ENCODE measurements at regions not wholly inside any gene's neighbourhood (a gene's known extent, or its start where the extent isn't known, plus 50 kb on each side); places are given as distances from the start of the nearest gene placed in this dataset.
"Not testable (repeated sequence)": the region's sequence is repeated elsewhere in the genome, so short reads cannot be mapped to it uniquely, and the experiment has no call there.

DNA sequence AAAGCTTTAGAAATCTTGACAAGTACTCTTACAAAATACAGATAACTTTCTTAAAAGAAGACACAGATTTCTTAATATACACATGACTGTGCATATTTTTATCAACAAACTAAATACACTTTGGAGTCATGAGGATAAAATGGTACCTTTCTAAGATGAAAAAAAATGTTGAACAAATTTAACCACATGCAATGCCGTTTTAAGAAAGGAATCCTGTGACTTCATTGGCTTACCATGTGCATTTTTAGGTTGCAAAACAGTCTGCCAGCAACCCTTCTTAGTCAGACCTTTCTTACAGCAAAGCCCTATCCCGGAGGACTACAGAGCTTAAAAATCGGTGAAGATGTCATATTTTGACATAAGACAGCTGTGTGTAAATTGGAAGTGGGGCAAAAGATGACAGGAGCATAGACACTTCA is 51.7 kb downstream of the GASK1B start:
- Histone ChIP-seq H3K4me3 (no peak overlapping the region), H4K20me1 (replicated peaks; ENCODE audit: insufficient read depth) (no peaks in the 10 kb centered on the region), H3K36me3 (ENCODE audit: insufficient read depth) (no peaks in the 10 kb centered on the region), H3K9me2 (ENCODE audit: insufficient read depth) (no peaks in the 10 kb centered on the region), H3K4me1 (ENCODE audit: insufficient read depth) (peaks cover 6% of the 10 kb centered on the region; the same call in 1 of the 2 replicates), H3K27ac (ENCODE audit: low read depth) (no peak overlapping the region), H3K4me2 (no peak overlapping the region), H3F3A (replicated peaks; ENCODE audit: low read depth) (no peaks in the 10 kb centered on the region), H3K27me3 (ENCODE audit: insufficient read depth) (no peaks in the 10 kb centered on the region), H3K79me2 (replicated peaks; ENCODE audit: insufficient read depth) (no peaks in the 10 kb centered on the region), H2AFZ (peak overlapping the region; percentile 9)
- ATAC-seq (no peak), DNase-seq (ENCODE audit: low spot score) (no peak)
- TF ChIP-seq, protein P1, sequence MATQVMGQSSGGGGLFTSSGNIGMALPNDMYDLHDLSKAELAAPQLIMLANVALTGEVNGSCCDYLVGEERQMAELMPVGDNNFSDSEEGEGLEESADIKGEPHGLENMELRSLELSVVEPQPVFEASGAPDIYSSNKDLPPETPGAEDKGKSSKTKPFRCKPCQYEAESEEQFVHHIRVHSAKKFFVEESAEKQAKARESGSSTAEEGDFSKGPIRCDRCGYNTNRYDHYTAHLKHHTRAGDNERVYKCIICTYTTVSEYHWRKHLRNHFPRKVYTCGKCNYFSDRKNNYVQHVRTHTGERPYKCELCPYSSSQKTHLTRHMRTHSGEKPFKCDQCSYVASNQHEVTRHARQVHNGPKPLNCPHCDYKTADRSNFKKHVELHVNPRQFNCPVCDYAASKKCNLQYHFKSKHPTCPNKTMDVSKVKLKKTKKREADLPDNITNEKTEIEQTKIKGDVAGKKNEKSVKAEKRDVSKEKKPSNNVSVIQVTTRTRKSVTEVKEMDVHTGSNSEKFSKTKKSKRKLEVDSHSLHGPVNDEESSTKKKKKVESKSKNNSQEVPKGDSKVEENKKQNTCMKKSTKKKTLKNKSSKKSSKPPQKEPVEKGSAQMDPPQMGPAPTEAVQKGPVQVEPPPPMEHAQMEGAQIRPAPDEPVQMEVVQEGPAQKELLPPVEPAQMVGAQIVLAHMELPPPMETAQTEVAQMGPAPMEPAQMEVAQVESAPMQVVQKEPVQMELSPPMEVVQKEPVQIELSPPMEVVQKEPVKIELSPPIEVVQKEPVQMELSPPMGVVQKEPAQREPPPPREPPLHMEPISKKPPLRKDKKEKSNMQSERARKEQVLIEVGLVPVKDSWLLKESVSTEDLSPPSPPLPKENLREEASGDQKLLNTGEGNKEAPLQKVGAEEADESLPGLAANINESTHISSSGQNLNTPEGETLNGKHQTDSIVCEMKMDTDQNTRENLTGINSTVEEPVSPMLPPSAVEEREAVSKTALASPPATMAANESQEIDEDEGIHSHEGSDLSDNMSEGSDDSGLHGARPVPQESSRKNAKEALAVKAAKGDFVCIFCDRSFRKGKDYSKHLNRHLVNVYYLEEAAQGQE (IDR thresholded peaks at IDR 0.05; ENCODE audit: unreplicated experiment), result no peak
- H3K27ac Mint-ChIP-seq, result no peak overlapping the region
- H3K27me3 Mint-ChIP-seq (ENCODE audit: insufficient read depth, low read depth, poor library complexity), result no peaks in the 10 kb centered on the region
- H3K9me3 Mint-ChIP-seq, result no peaks in the 10 kb centered on the region
- no peaks in the 10 kb centered on the region for H3K36me3 Mint-ChIP-seq (ENCODE audit: low read depth)
- no peak overlapping the region for H3K4me3 Mint-ChIP-seq
- peaks cover 10% of the 10 kb centered on the region for H3K4me1 Mint-ChIP-seq

DNA sequence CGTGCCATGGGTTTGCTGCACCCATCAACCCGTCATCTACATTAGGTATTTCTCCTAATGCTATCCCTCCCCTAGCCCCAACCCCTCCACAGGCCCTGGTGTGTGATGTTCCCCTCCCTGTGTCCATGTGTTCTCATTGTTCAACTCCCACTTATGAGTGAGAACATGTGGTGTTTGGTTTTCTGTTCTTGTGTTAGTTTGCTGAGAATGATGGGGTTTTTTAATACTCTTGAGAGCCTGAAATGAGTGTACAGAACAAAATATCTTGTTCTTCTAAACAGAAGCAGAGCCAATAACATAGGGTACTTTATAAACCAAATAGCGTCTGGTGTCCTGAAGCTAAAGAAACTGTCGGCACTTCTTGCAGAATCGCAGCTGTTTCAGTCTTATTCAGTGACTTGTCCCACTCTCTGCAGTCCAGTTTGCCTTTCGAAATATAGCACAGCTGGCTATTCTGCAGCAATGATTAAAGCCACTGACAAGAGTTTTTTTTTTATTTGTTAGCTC is 52.1 kb downstream of the GASK1B start:
- not testable (repeated sequence) for H3K4me3 Mint-ChIP-seq; ATAC-seq; H3K79me2 ChIP-seq (replicated peaks; ENCODE audit: insufficient read depth); H3F3A ChIP-seq (replicated peaks; ENCODE audit: low read depth); H3K27ac Mint-ChIP-seq; H3K36me3 ChIP-seq (ENCODE audit: insufficient read depth); H3K27ac ChIP-seq (ENCODE audit: low read depth); H3K27me3 Mint-ChIP-seq (ENCODE audit: insufficient read depth, low read depth, poor library complexity); H3K4me2 ChIP-seq; H3K4me3 ChIP-seq; H3K27me3 ChIP-seq (ENCODE audit: insufficient read depth); H3K9me3 Mint-ChIP-seq; H3K4me1 Mint-ChIP-seq; H4K20me1 ChIP-seq (replicated peaks; ENCODE audit: insufficient read depth); DNase-seq (ENCODE audit: low spot score); H3K9me2 ChIP-seq (ENCODE audit: insufficient read depth); H3K36me3 Mint-ChIP-seq (ENCODE audit: low read depth); H3K4me1 ChIP-seq (ENCODE audit: insufficient read depth)
- peak overlapping the region; percentile 9 for H2AFZ ChIP-seq

DNA sequence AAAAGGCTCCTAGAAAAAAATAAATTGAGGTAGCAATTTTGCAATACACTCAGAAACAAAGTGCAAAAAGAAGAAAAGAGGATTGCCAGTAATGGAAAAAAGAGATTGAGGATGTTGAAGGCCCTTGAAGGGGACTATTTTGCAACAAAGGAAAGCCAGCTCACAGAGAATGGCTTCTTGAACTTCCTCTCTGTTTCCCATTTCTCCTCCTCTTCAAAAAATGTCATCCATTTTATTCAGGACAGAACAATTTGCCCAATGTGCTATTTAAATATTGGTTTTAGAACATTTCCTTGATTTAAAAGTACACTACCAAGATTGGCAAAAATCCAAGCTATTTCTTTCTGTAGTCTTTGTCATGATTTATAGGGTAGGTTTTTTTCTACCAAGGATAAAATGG is 60.2 kb downstream of the GASK1B start:
- H3K9me3 Mint-ChIP-seq, result peaks cover 4% of the 10 kb centered on the region; the same call in 1 of the 3 replicates
- H3K27ac Mint-ChIP-seq, result no peak overlapping the region
- Histone ChIP-seq H4K20me1 (replicated peaks; ENCODE audit: insufficient read depth) (no peaks in the 10 kb centered on the region), H3F3A (replicated peaks; ENCODE audit: low read depth) (no peaks in the 10 kb centered on the region), H3K27ac (ENCODE audit: low read depth) (no peak overlapping the region), H3K9me2 (ENCODE audit: insufficient read depth) (no peaks in the 10 kb centered on the region), H3K27me3 (ENCODE audit: insufficient read depth) (no peaks in the 10 kb centered on the region), H3K36me3 (ENCODE audit: insufficient read depth) (no peaks in the 10 kb centered on the region; the same call in 1 of the 2 replicates), H2AFZ (no peak overlapping the region), H3K4me2 (no peak overlapping the region), H3K79me2 (replicated peaks; ENCODE audit: insufficient read depth) (no peaks in the 10 kb centered on the region), H3K4me1 (ENCODE audit: insufficient read depth) (peaks cover 7% of the 10 kb centered on the region; the same call in 1 of the 2 replicates), H3K4me3 (no peak overlapping the region)
- no peaks in the 10 kb centered on the region for H3K27me3 Mint-ChIP-seq (ENCODE audit: insufficient read depth, low read depth, poor library complexity)
- ATAC-seq, result no peak
- DNase-seq (ENCODE audit: low spot score), result no peak
- peaks cover 17% of the 10 kb centered on the region; the same call in 2 of the 3 replicates for H3K4me1 Mint-ChIP-seq
- H3K4me3 Mint-ChIP-seq, result no peak overlapping the region
- H3K36me3 Mint-ChIP-seq (ENCODE audit: low read depth), result no peaks in the 10 kb centered on the region
- TF ChIP-seq, protein P2, sequence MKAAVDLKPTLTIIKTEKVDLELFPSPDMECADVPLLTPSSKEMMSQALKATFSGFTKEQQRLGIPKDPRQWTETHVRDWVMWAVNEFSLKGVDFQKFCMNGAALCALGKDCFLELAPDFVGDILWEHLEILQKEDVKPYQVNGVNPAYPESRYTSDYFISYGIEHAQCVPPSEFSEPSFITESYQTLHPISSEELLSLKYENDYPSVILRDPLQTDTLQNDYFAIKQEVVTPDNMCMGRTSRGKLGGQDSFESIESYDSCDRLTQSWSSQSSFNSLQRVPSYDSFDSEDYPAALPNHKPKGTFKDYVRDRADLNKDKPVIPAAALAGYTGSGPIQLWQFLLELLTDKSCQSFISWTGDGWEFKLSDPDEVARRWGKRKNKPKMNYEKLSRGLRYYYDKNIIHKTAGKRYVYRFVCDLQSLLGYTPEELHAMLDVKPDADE (IDR thresholded peaks at IDR 0.05), result no peak
- TF ChIP-seq ZNF331 (CRISPR knock-in tag; IDR thresholded peaks at IDR 0.05; ENCODE audit: low read depth) (no peak), STAT1 (IDR thresholded peaks at IDR 0.05; ENCODE audit: unreplicated experiment) (no peak), CREB1 (CRISPR knock-in tag; IDR thresholded peaks at IDR 0.05; ENCODE audit: low read depth) (no peak), NANOG (IDR thresholded peaks at IDR 0.05; ENCODE audit: borderline replicate concordance) (no peak), JUNB (IDR thresholded peaks at IDR 0.05; ENCODE audit: unreplicated experiment) (no peak), ZNF114 (CRISPR knock-in tag; IDR thresholded peaks at IDR 0.05) (no peak)
- TF ChIP-seq, protein P3, sequence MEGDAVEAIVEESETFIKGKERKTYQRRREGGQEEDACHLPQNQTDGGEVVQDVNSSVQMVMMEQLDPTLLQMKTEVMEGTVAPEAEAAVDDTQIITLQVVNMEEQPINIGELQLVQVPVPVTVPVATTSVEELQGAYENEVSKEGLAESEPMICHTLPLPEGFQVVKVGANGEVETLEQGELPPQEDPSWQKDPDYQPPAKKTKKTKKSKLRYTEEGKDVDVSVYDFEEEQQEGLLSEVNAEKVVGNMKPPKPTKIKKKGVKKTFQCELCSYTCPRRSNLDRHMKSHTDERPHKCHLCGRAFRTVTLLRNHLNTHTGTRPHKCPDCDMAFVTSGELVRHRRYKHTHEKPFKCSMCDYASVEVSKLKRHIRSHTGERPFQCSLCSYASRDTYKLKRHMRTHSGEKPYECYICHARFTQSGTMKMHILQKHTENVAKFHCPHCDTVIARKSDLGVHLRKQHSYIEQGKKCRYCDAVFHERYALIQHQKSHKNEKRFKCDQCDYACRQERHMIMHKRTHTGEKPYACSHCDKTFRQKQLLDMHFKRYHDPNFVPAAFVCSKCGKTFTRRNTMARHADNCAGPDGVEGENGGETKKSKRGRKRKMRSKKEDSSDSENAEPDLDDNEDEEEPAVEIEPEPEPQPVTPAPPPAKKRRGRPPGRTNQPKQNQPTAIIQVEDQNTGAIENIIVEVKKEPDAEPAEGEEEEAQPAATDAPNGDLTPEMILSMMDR (conservative IDR thresholded peaks at IDR 0.05; ENCODE audit: low read depth in 2 of 2), result no peak
- TF ChIP-seq, protein P1 (IDR thresholded peaks at IDR 0.05; ENCODE audit: unreplicated experiment), result no peak
